Colonic mucosa (tissue), 4 donors: ENCODE measurements at regions not wholly inside any gene's neighbourhood (a gene's known extent, or its start where the extent isn't known, plus 50 kb on each side); places are given as distances from the start of the nearest gene placed in this dataset.

Experiments used
- DNase-seq: peaks from one replicate; pipeline ENCODE4 v3.0.0-alpha.2; 2020
- H3K27ac ChIP-seq: fragments of 200-600 bp; one replicate; pipeline ENCODE4 v1.8.0; 2021
- H3K27me3 ChIP-seq: fragments of 200-600 bp; one replicate; pipeline ENCODE4 v1.8.0; 2021
- H3K36me3 ChIP-seq: fragments of 200-600 bp; one replicate; pipeline ENCODE4 v1.8.0; 2021
- H3K4me1 ChIP-seq: fragments of 200-600 bp; one replicate; pipeline ENCODE4 v1.8.0; 2021; ENCODE audit warnings: mild to moderate bottlenecking
- H3K4me3 ChIP-seq: fragments of 200-600 bp; one replicate; pipeline ENCODE4 v1.8.0; 2021
- H3K9ac ChIP-seq, 2 donors: one replicate each; pipeline ENCODE4 v1.7.0; 2013; ENCODE audit warnings: control low read depth in 2 of 2, low read depth in 2 of 2, low read length in 2 of 2
- H3K9me3 ChIP-seq: fragments of 200-600 bp; one replicate; pipeline ENCODE4 v1.8.0; 2021
- CTCF ChIP-seq: fragments of 200-600 bp; IDR thresholded peaks from one replicate; pipeline ENCODE4 v1.8.0; 2022; ENCODE audit warnings: antibody characterized with exemption, mild to moderate bottlenecking
- intact Hi-C: fragments of 100-400 bp; cut with DNase I; formaldehyde crosslinking; loops from one replicate; pipeline ENCODE4 v1.14.1; 2022
- donor health status: healthy.
- donor health status: DM: no; HTN: no; CAD: no.
- donor health status: DM: no; HTN: no; CAD: no.

GRCh38 chr5:92429646-92430045 lies 1046.5 kb upstream of the ARRDC3 start:
- no peaks in the 10 kb centered on the region for H3K9me3 ChIP-seq
- intact Hi-C loops = no loop called here
- no peaks in the 10 kb centered on the region for H3K4me1 ChIP-seq
- no peak overlapping the region for H3K9ac ChIP-seq
- H3K27me3 ChIP-seq = no peaks in the 10 kb centered on the region
- H3K27ac ChIP-seq = no peak overlapping the region
- no peak for DNase-seq
- H3K36me3 ChIP-seq = no peaks in the 10 kb centered on the region
- no peak overlapping the region for H3K4me3 ChIP-seq
- TF ChIP-seq CTCF = no peak

GRCh38 chr5:92428415-92428814 lies 1045.3 kb upstream of the ARRDC3 start:
- Histone ChIP-seq H3K9ac (no peak overlapping the region), H3K27ac (no peak overlapping the region), H3K36me3 (no peaks in the 10 kb centered on the region), H3K4me3 (no peak overlapping the region), H3K27me3 (no peaks in the 10 kb centered on the region), H3K4me1 (no peaks in the 10 kb centered on the region), H3K9me3 (no peaks in the 10 kb centered on the region)
- no peak for DNase-seq
- intact Hi-C loops = no loop called here
- TF ChIP-seq CTCF = no peak

- no peak overlapping the region for H3K4me3 ChIP-seq
- H3K9ac ChIP-seq = no peak overlapping the region
Measured at GRCh38 chr5:92424785-92425426, 1041.8 kb upstream of the ARRDC3 start.

GRCh38 chr5:92421942-92422341 lies 1038.8 kb upstream of the ARRDC3 start:
- Histone ChIP-seq H3K4me3 (no peak overlapping the region), H3K27me3 (no peaks in the 10 kb centered on the region), H3K4me1 (no peaks in the 10 kb centered on the region), H3K9ac (no peak overlapping the region), H3K27ac (no peak overlapping the region), H3K9me3 (no peaks in the 10 kb centered on the region), H3K36me3 (no peaks in the 10 kb centered on the region)
- intact Hi-C loops = no loop called here
- no peak for TF ChIP-seq CTCF
- DNase-seq = no peak

More at GRCh38 chr5:92424785-92425426, 1041.8 kb upstream of the ARRDC3 start:
- Histone ChIP-seq H3K4me1 (no peaks in the 10 kb centered on the region), H3K9me3 (no peaks in the 10 kb centered on the region), H3K36me3 (no peaks in the 10 kb centered on the region), H3K27me3 (no peaks in the 10 kb centered on the region), H3K27ac (no peak overlapping the region)
- TF ChIP-seq CTCF = no peak
- no peak for DNase-seq
- intact Hi-C loops = no loop called here

- no peak overlapping the region for H3K27ac ChIP-seq
- H3K36me3 ChIP-seq = no peaks in the 10 kb centered on the region
- H3K9me3 ChIP-seq = no peaks in the 10 kb centered on the region
- intact Hi-C loops = no loop called here
- H3K27me3 ChIP-seq = no peaks in the 10 kb centered on the region
- no peaks in the 10 kb centered on the region for H3K4me1 ChIP-seq
- TF ChIP-seq CTCF = no peak
- DNase-seq = no peak
- no peak overlapping the region for H3K4me3 ChIP-seq
- H3K9ac ChIP-seq = no peak overlapping the region
Measured at GRCh38 chr5:92421196-92421595, 1038.1 kb upstream of the ARRDC3 start.
